ENCODE measurements at regions not wholly inside any gene's neighbourhood (a gene's known extent, or its start where the extent isn't known, plus 50 kb on each side); places are given as distances from the start of the nearest gene placed in this dataset.
A peak's percentile ranks its signal among the peaks of the same experiment; 100 is the strongest.
"Not testable (repeated sequence)": the region's sequence is repeated elsewhere in the genome, so short reads cannot be mapped to it uniquely, and the experiment has no call there.

- in situ Hi-C loops (cut with HindIII; ENCODE audit: low pct_unique_long_range_greater_than_20kb, low sequenced_read_pairs), result no loop called here
- no peak for DNase-seq (ENCODE audit: low read depth in 1 of 2, low spot score in 1 of 2)
- TF ChIP-seq JUND (IDR thresholded peaks at IDR 0.05; ENCODE audit: low read depth), result no peak
Measured at GRCh38 chr15:38824719-38825118, 260.1 kb upstream of the RASGRP1 start.

GRCh38 chr15:38826880-38827279, 262.3 kb upstream of the RASGRP1 start:
- no peak for DNase-seq (ENCODE audit: low read depth in 1 of 2, low spot score in 1 of 2)
- no peak for TF ChIP-seq JUND (IDR thresholded peaks at IDR 0.05; ENCODE audit: low read depth)
- in situ Hi-C loops (cut with HindIII; ENCODE audit: low pct_unique_long_range_greater_than_20kb, low sequenced_read_pairs), result no loop called here

- no peak for TF ChIP-seq JUND (IDR thresholded peaks at IDR 0.05; ENCODE audit: low read depth)
- DNase-seq (ENCODE audit: low read depth in 1 of 2, low spot score in 1 of 2), result no peak
- in situ Hi-C loops (cut with HindIII; ENCODE audit: low pct_unique_long_range_greater_than_20kb, low sequenced_read_pairs), result no loop called here
Measured at GRCh38 chr15:38828031-38828532, 263.5 kb upstream of the RASGRP1 start.

GRCh38 chr15:38829086-38829485, 264.5 kb upstream of the RASGRP1 start:
- in situ Hi-C loops (cut with HindIII; ENCODE audit: low pct_unique_long_range_greater_than_20kb, low sequenced_read_pairs), result no loop called here
- TF ChIP-seq JUND (IDR thresholded peaks at IDR 0.05; ENCODE audit: low read depth), result no peak
- no peak for DNase-seq (ENCODE audit: low read depth in 1 of 2, low spot score in 1 of 2)

GRCh38 chr15:38842226-38842625, 277.6 kb upstream of the RASGRP1 start:
- DNase-seq (ENCODE audit: low read depth in 1 of 2, low spot score in 1 of 2), result no peak
- in situ Hi-C loops (cut with HindIII; ENCODE audit: low pct_unique_long_range_greater_than_20kb, low sequenced_read_pairs), result no loop called here
- no peak for TF ChIP-seq JUND (IDR thresholded peaks at IDR 0.05; ENCODE audit: low read depth)

GRCh38 chr15:38843051-38843501, 278.5 kb upstream of the RASGRP1 start:
- TF ChIP-seq JUND (IDR thresholded peaks at IDR 0.05; ENCODE audit: low read depth), result no peak
- in situ Hi-C loops (cut with HindIII; ENCODE audit: low pct_unique_long_range_greater_than_20kb, low sequenced_read_pairs), result no loop called here
- no peak for DNase-seq (ENCODE audit: low read depth in 1 of 2, low spot score in 1 of 2)

GRCh38 chr15:38843736-38844590, 279.3 kb upstream of the RASGRP1 start:
- no peak for DNase-seq (ENCODE audit: low read depth in 1 of 2, low spot score in 1 of 2)
- no peak for TF ChIP-seq JUND (IDR thresholded peaks at IDR 0.05; ENCODE audit: low read depth)
- in situ Hi-C loops (cut with HindIII; ENCODE audit: low pct_unique_long_range_greater_than_20kb, low sequenced_read_pairs), result no loop called here

GRCh38 chr15:38844736-38845135, 280.1 kb upstream of the RASGRP1 start:
- in situ Hi-C loops (cut with HindIII; ENCODE audit: low pct_unique_long_range_greater_than_20kb, low sequenced_read_pairs), result no loop called here
- DNase-seq (ENCODE audit: low read depth in 1 of 2, low spot score in 1 of 2), result no peak
- no peak for TF ChIP-seq JUND (IDR thresholded peaks at IDR 0.05; ENCODE audit: low read depth)

GRCh38 chr15:38846346-38846745, 281.7 kb upstream of the RASGRP1 start:
- no peak for DNase-seq (ENCODE audit: low read depth in 1 of 2, low spot score in 1 of 2)
- no peak for TF ChIP-seq JUND (IDR thresholded peaks at IDR 0.05; ENCODE audit: low read depth)
- in situ Hi-C loops (cut with HindIII; ENCODE audit: low pct_unique_long_range_greater_than_20kb, low sequenced_read_pairs), result no loop called here

GRCh38 chr15:38847666-38848065, 283.1 kb upstream of the RASGRP1 start:
- no peak for DNase-seq (ENCODE audit: low read depth in 1 of 2, low spot score in 1 of 2)
- in situ Hi-C loops (cut with HindIII; ENCODE audit: low pct_unique_long_range_greater_than_20kb, low sequenced_read_pairs), result no loop called here
- no peak for TF ChIP-seq JUND (IDR thresholded peaks at IDR 0.05; ENCODE audit: low read depth)

- in situ Hi-C loops (cut with HindIII; ENCODE audit: low pct_unique_long_range_greater_than_20kb, low sequenced_read_pairs), result no loop called here
- no peak for DNase-seq (ENCODE audit: low read depth in 1 of 2, low spot score in 1 of 2)
- no peak for TF ChIP-seq JUND (IDR thresholded peaks at IDR 0.05; ENCODE audit: low read depth)
Measured at GRCh38 chr15:38849046-38849445, 284.4 kb upstream of the RASGRP1 start.

GRCh38 chr15:38852188-38852587, 287.6 kb upstream of the RASGRP1 start:
- in situ Hi-C loops (cut with HindIII; ENCODE audit: low pct_unique_long_range_greater_than_20kb, low sequenced_read_pairs); DNase-seq (ENCODE audit: low read depth in 1 of 2, low spot score in 1 of 2): not testable (repeated sequence)

GRCh38 chr15:38853608-38854007, 289.0 kb upstream of the RASGRP1 start:
- peak in 1 of 2 experiments; percentile 72 for DNase-seq (ENCODE audit: low read depth in 1 of 2, low spot score in 1 of 2)
- TF ChIP-seq JUND (IDR thresholded peaks at IDR 0.05; ENCODE audit: low read depth), result no peak
- in situ Hi-C loops (cut with HindIII; ENCODE audit: low pct_unique_long_range_greater_than_20kb, low sequenced_read_pairs), result no loop called here
